ENCODE measurements at regions not wholly inside any gene's neighbourhood (a gene's known extent, or its start where the extent isn't known, plus 50 kb on each side); places are given as distances from the start of the nearest gene placed in this dataset.

DNA sequence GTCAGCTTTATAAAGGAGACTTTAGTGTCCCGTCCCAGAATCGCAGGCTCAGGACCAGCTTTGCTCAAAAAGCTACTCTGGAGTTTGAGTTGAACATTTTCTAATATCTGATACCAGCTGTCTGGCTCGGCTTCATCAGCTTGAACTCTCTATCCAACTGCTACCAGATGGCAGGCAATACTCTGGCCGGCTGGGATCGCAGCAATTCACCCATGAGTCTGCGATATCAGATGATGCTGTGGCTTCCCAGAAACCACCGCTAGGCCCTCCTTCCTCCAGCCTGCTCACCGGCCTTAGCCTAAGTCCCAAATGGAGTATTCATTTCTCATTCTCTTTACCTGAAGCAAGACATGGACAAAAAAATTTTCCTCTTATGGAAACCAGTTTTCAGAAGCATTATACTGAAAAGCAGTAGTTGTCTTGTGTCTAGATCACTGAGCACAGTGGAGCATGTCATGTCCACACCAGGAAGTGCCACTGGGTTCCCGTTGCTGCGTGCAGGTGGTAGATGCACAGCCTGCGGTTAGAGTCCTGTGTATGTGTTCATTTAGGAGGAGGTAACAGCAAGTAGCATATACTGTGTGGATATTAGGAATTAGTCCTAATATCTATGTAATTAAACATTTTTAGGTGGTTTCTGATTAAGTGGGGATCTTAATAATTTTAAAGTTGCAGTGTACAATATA lies 162.0 kb upstream of the SOX11 start:
- no peak for DNase-seq

DNA sequence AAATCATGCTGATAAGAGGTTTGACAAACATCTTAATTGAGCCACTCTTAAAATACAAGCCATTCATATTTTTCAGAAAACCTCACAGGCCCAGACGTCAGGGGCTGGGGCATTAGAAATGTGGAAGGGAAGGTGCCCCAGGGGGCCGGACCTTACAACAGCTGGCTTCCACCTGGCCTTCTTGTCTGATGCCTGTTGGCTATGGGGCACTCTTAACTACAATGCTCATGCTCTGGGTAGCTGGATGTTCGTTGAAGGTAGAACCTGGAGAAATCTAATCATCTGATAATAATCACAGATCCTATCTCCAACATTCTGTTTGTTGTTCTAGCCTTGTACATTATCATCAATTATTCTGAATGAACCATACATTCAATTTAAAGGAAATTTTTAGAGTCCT lies 156.9 kb upstream of the SOX11 start:
- no peak for DNase-seq

DNA sequence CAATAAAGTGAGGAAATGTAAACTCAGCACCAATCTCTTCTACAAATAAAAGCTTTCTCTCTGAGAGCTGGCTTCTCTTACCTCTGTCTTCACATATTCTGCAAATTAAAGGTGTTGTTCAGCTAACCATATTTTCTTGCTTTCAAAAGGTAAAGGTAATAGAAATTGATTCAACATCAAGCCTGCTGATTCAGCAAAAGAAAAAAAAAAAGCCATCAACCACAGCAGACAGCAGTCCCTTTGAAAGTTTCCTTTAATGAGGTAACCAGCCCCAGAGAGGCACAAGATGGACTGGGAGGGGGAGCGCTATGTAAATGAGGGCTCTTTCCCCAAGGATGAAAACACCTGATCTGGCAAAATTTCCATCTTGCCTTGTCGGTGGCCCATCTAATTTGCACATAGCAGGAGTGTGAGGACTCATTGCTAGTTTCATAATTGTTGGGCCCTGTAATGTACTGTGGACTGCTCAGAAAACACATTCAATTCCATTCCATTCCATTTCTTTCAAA lies 154.9 kb upstream of the SOX11 start:
- DNase-seq, result no peak

DNA sequence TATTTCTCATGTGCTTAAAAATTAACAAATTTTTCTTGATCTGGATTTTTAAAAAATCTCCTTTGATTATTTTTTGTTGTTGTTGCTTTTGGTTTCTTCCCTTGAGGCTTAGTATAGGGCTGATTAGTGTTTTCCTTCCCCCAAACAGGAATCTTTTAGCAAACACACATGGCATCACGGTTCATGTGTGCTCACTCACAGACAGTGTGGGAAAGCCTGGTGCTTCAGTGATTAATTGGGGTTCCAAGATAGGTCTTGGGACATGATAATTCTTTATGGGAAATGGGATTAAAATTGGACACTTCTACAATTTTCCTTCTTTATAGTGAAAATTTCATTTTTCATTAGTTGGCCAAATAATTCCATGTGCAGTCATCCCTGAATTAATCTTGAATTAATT lies 153.9 kb upstream of the SOX11 start:
- DNase-seq, result no peak

DNA sequence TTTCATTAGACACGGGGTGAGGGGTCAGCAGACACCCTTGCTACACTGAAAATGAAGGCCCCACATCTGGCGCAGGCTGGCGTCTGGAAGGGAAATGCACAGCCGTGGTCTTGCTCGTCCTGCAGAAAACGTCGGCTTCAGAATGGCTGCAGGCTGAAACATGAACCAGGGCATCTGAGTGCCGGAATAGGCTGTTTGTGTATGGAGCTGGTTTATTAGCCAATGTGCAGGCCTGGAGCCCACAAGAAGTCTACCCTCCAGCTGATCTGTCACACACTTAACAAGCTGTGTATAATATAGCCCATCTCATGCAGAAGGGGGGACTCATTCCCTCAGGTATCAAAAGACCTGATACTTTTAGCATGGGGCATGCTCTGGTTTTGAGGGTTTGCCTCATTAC lies 153.4 kb upstream of the SOX11 start:
- DNase-seq, result no peak

DNA sequence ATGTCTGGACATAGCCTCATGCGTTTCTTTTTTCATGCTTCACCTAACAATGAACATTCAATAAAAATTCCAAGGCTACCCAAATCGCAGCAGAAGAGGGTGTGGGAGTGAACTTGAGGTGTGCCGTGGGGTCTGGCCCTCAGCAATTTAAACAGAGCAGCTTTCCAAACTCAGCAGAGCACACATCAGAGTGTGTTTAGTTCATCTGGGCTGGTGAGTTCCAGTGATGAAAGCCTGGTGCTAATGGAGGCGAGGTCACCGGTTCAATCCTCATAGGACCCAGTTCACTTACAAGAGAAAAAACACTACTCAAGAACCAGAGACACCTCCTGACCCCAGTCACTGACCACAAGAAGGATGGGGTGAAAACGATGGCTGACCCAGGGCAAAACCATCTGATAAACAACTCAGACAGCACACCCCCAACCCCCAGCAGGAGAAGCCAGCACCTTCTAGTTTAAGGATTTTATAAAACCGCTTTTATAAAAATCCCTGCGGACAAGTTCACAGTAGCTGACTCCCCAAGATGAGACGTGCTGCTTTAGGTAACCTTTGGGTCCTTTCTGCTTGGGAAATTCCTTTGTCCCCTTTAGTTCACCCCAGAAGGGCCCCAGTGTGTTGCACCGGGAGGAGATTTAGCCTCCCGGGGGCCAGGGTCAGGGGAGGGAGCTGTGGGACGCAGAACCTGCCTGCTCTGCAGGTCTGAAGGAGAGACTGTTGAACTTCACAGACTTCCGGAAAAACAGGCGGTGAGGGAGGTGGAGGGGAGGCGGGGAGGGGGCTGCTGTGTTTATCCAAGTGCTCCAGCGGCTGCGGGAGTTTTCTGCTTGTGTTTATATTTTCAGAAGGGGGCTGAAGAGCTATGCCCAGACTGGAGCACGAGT lies 152.7 kb upstream of the SOX11 start:
- DNase-seq, result no peak

DNA sequence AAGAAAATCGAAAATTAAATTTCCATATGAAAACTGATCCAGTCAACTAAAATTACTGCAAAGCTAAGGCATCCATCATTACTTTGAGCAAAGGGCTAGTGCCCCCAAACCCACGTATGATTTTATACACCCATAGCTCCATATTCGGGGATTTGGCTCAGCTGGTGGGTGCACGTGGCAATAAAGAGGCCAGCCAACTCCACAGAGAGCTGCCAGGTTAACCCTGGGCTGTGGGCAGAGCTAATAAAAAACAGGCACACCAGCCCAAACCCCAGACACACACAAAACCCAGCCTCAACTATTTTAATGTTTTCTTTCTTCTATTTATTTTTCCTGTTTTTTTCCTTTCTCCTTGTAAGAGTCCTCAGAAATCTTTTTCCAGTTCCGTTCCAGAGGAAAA lies 151.3 kb upstream of the SOX11 start:
- DNase-seq, result no peak

DNA sequence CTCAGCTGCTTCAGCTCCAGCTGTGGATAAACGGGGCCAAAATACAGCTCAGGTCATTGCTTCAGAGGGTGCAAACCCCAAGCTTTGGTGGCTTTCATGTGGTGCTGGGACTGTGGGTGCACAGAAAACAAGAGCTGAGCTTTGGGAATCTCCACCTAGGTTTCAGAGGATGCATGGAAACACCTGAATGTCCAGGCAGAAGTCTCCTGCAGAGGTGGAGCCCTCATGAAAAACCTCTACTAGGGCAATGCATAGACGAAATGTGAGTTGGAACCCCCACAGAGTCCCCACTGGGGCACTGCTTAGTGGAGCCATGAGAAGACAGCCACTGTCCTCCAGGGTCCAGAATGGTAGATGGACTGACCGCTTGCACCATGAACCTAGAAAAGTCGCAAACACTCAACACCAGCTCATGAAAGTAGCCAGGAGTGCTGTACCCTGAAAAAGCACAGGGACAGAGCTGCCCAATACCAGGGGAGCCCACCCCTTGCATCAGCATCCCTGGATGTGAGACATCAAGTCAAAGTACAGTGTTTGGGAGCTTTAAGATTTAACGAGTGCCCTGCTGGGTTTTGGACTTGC lies 147.9 kb upstream of the SOX11 start:
- DNase-seq, result no peak

DNA sequence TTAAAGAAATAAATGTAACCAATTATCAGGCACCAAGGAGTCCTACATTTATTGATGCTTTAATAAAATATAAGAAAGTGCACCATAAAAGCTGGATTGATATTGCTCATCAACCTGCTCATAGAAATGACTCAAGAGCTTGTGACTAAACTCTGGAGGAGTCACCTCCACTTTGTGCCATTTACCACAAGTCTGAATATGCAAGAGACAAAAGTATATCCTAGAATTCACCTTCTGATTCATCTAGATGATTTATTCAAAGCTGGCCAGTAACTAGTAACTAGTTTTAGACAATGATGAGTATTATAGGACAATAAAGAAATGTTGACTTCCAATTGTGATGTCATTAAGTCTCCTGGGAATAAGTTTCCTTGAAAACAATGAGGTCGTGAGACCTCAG lies 146.0 kb upstream of the SOX11 start:
- no peak for DNase-seq

DNA sequence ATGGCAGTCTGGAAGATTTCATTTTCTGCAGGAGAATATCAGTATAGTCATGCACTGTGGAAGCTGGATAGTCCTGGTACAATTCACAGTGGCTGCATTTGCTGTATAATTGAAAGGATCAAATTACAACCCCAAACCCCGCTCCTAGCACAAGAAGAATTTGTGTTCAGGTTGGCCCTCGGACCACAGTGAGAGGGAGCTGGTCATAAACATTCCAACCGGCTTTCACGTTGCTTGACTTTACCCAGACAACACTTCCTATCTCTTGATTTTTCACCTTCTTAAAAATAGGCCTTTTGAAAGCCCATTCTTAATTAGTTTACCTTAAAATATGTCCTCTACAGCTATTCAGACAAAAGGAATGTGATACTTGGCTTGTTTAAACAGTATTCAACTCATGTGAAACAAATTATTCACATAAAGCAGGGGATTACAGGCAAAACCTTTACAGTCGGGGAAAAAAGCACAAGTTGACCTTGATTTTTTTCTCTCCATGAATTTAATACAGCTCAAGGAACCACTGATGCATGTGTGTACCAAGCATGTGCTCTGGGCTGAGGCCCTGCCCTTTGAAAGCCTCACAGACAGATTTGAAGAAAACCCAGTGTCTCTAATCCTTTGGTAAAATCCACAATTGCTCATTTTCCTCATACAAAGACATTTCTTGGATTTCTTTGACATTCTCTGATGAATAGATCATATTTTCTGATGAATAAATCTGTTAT lies 143.0 kb upstream of the SOX11 start:
- no peak for DNase-seq

DNA sequence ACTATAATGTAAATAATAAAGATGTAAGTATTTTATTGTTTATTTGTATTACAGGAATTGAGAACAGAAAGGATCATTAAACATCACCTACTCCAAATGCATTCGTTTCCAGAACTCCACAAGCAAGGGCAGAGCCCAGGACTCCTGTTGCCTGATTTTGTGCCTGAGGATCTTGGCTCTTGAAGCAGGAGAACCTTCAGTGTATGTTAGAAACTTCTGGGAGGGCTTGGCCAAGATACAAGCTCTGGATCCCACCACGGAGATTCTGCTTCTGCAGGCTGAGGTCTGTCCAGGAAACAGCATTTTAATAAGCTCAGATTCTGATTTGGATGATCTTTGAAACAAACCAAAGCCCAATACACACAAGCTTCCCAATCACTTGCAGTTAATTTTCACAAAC lies 142.4 kb upstream of the SOX11 start:
- no peak for DNase-seq

DNA sequence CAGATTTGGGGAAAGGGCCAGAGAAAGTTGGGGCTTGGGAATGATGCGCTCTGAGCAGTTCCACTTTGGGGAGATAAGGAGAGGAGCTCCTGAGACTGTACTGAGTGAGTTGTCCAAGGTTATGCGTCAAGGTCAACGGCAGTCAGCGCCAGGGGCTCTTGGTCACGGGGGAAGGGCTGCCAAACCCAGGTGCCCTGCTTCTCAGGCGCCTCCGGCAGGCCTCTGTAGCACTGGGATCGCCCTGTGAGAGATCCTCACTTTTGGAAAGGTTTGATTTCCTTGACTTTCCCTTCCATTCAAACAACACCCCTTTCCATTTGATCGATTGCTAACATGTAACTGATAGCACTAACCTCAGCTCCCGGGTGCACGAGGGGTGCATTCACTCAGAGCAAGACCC lies 136.5 kb upstream of the SOX11 start:
- no peak for DNase-seq

DNA sequence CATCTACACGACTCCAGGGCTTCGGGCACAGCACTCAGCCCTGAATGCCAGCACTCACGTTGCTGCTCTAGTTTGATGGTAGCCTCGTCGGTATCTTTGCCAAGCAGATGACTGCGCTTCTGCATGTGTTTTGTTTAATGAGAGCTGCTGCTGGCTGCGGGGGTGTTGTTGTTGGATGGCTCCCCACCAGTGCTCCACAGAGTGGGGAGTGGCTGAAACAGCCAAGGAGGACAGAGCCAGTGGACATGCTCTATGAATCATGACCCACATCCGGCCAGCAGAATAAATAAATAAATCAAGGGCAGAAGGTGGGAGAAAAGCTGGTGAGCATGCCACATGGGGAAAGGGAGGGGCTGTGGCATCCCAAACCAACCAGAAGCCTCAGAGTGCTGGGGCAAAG lies 131.2 kb upstream of the SOX11 start:
- no peak for DNase-seq

DNA sequence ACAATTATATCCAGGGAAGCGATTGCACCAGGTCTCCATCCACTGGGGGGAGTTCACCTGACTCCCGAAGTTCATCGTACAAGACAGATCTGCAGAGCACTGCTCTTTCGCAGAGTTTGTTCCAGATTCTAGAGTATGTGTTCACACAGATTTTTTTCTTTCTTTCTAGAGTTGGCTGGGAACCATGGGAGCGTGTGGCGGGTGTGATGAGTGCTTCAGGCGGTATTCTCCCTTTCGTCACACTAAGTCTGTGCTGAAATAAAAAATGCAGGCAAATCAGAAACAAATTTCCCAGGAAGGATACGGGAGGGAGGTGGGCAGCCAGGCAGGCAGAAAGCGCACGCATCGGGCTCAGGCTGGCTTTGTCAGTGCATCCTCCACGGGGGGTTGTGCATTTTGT lies 129.8 kb upstream of the SOX11 start:
- DNase-seq, result no peak

DNA sequence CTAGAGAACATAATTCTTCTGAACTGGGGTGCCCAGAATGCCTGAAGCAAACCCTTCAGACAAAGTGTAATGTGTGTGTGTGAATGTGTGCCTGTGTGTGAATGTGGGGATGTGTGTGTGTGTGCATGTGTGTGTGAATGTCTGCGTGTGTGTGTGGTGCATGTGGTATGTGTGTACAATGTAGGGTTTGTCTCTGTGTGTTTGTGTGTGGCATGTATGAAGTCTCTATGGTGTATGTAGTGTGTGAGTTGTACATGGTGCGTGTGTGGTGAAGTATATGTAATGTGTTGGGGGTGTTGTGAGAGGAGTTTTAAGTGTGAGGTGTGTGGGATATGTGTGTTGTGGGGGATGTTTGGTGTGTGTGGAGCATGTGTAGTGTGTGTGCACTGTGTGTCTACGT lies 129.3 kb upstream of the SOX11 start:
- no peak for DNase-seq

DNA sequence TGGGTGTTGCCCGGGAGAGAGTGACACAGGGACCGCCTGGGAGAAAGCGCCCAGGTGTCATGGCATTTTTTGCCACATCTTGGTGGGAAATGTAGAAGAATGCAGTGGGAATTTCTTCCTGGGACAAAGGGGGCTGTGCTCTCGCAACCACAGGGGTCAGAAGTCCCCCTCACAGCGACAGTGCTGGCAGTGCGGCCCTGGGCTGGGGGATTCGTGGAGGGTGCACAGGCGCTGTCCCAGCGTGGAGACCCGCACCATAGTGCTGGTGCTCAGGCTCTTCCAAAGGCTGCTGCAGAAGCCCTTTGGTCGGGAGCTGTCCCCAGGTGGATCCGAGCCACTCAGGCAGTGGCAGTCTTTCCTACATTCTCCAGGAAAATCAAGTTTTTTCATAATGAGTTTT lies 128.8 kb upstream of the SOX11 start:
- no peak for DNase-seq

DNA sequence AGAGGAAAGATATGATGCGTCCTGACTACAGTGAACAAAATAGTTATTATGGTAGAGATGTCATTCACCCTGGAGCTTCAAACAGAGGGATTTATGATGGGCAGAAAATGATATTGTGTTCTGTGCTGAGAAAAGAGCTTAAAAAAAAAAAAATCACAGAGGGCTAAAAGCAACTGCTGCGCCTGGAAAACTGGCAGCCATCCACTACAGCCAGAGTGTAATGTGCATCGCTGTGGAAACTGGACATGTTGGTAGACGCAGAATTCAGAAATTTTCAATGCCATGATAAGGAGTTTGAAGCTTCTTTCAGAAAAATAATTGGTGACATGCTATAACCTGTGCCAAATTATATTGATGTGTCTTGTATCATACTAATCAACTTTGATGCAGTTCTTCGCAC lies 122.9 kb upstream of the SOX11 start:
- DNase-seq, result no peak

DNA sequence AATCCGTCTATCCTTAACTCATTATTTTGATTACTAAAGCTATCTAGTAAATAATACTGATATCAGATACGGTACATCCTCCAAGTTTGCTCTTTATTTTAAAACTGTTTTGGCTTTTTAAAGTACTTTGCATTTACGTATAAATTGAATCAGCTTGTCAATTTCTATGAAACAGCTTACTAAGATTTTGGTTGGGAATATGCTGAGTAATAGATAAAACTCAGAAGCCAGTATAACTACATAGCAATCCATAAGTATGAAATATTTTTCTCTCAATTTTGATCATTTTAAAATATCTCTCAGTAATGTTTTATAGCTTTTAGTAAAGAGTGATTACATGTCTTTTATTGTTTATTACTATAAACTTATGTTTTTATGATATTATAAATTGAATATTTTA lies 116.2 kb upstream of the SOX11 start:
- no peak for DNase-seq

DNA sequence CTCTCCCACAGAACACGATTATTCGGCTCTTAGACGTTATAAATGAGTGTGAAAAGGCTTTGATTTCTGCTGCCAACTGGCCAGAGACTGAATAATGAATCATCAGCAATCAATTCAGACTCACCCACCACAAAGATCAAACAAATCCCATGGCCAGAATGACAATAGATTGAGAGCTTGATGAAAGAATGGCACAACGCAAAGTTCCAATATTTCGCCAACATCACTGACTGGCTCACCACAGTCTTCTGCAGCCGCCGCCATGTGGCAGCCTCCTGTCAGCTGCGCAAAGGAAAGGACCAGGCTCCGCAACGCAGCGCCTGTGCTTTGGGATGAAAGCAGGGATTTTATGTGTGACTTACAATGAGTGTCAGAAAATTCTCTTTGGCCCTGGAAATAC lies 104.4 kb upstream of the SOX11 start:
- no peak for DNase-seq

DNA sequence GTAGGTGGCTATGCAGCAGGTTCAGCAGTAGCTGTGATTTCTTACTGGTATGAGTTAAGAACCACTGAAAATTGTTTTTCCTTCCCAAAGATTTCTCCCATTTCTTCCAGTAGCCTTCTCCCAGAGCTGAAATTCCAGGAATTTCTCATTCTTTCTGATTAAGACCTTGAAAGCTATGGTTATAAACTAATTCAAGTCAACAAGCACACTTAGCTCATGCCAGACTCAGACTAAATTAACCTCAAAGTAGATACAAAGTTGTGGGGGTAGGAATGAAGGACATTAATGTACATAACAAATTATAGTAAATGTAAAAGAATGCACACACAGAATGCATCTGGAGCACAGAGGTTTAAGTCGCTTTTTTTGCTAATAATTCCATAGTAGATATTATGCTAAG lies 103.6 kb upstream of the SOX11 start:
- DNase-seq, result no peak

DNA sequence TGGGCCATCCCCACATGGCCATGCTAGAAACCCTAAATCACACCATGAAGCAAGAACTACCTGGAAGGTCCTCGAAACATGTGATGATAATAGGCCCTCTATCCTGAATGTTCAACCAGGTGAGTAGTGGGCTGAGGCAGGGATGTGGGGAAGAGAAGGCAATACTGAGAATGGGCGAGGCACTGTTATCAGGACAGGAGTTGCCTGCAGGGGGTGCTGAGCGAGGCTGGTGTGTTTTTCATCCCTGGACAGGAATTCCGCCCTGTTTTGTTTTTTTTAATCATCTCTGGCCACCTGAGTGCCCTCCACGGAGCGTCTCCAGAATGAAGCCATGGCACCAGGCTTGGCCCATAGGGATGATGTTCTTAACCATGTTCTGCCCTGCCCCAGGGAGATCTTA lies 103.0 kb upstream of the SOX11 start:
- no peak for DNase-seq

DNA sequence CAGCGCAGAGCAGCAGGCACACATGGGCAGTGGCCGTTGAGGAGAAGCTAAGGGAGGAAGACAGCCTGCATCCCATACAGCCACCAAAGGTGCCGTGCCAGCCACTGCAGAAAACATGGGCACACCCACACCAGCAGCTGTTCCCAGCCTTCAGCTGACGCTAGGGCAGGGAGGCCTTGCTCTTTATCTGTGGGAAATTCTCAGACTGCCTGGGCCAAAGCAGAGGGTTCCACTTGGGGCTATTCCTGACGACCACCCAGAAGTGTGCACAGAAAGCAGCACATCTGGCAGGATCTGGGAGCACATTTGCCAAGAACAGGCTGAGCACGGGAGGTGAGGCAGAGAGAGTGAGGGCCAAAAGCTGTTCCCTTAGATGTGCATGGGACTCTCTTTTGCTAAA lies 101.3 kb upstream of the SOX11 start:
- no peak for DNase-seq

DNA sequence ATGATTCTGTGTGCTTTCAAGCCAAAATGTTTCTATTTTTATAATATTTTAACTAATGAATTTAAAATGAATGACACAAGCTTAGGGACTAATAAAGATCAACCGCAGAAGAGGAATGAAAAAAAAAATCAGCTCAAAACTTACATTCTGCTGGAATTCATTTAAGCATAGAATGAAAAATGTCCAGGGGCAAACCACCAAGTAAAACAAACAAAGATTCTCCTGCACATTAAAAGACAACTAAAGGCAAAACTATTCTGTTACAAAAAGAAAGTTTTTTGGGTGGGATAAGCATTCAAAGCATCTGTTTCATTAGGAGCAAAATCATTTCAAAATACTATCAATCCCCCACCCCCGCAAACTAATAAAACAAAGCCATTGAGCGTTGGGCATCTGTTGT lies 99.3 kb upstream of the SOX11 start:
- DNase-seq, result no peak

All from Kasumi-1 (cell line).